Nephron (organoid): ENCODE measurements at regions not wholly inside any gene's neighbourhood (a gene's known extent, or its start where the extent isn't known, plus 50 kb on each side); places are given as distances from the start of the nearest gene placed in this dataset.
A peak's percentile ranks its signal among the peaks of the same experiment; 100 is the strongest.

Source experiments
- H3K27ac Mint-ChIP-seq, 3 experiments: 2 replicates each; pipeline ENCODE4 v1.8.0; 2020; ENCODE audit warnings: mixed read lengths in 3 of 3, mild to moderate bottlenecking in 2 of 3, moderate library complexity in 1 of 3
- H3K27me3 Mint-ChIP-seq: 2 replicates; pipeline ENCODE4 v1.8.0; 2021; ENCODE audit warnings: low read depth, mild to moderate bottlenecking, moderate library complexity, mixed read lengths
- H3K36me3 Mint-ChIP-seq: 2 replicates; pipeline ENCODE4 v1.8.0; 2020; ENCODE audit warnings: low read depth, mixed read lengths
- H3K4me1 Mint-ChIP-seq: 2 replicates; pipeline ENCODE4 v1.8.0; 2020; ENCODE audit warnings: mixed read lengths
- H3K4me3 Mint-ChIP-seq, 3 experiments: 2 replicates each; pipeline ENCODE4 v1.8.0; 2020; ENCODE audit warnings: mild to moderate bottlenecking in 3 of 3, mixed read lengths in 3 of 3, moderate library complexity in 2 of 3
- H3K9me3 Mint-ChIP-seq: 2 replicates; pipeline ENCODE4 v1.8.0; 2020; ENCODE audit warnings: mixed read lengths
- TF ChIP-seq, protein P1 (sequence below), 3 experiments: fragments of 200-600 bp; sonication (generic); IDR thresholded peaks; one replicate each; pipeline ENCODE4 v1.5.0; 2021; ENCODE audit warnings: antibody characterized with exemption in 3 of 3; ENCODE audit not compliant: unreplicated experiment in 3 of 3

DNA sequence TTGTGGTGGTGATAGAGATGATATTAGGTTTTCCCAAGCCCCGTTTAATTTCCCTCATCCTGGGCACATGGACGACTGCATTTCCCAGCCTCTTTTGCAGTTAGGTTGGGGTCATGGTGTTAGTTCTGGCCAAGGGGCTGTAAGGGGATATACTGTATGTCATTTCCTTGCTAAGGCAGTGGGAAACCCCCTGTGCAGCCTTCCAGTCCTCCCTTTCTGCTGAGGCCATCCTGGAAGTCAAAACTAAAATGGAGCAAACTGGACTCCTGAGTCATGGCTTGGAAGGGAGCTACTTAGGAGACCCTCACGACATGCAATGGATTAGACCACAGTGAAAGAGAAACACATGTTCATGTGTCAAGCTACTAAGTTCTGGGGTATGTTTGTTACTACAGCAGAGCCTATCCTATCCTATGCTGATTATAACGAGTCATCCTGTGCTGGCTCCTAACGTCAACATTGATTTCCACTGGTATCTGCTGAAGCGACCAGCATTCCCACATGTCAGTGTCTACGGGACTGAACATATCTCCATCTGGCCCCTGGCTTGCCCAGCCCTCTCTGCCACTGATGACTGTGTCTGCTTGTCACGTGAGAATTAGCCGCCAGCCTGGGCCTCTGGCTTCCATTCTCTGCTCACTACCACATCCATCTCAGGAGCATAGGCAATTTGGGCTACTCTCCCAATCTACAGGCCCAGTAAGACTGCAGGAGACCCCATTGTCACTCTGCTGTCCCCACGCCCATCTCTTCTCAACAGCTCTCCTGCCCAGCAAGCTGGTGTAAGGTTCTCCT, 85.6 kb upstream of the MEF2A start:
- no peak overlapping the region for H3K4me3 Mint-ChIP-seq
- H3K36me3 Mint-ChIP-seq, result no peaks in the 10 kb centered on the region
- TF ChIP-seq, protein P1, sequence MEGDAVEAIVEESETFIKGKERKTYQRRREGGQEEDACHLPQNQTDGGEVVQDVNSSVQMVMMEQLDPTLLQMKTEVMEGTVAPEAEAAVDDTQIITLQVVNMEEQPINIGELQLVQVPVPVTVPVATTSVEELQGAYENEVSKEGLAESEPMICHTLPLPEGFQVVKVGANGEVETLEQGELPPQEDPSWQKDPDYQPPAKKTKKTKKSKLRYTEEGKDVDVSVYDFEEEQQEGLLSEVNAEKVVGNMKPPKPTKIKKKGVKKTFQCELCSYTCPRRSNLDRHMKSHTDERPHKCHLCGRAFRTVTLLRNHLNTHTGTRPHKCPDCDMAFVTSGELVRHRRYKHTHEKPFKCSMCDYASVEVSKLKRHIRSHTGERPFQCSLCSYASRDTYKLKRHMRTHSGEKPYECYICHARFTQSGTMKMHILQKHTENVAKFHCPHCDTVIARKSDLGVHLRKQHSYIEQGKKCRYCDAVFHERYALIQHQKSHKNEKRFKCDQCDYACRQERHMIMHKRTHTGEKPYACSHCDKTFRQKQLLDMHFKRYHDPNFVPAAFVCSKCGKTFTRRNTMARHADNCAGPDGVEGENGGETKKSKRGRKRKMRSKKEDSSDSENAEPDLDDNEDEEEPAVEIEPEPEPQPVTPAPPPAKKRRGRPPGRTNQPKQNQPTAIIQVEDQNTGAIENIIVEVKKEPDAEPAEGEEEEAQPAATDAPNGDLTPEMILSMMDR (IDR thresholded peaks at IDR 0.05; ENCODE audit: unreplicated experiment in 3 of 3), result no peak
- H3K27ac Mint-ChIP-seq, result peak overlapping the region in 1 of 3 experiments; percentile 63
- H3K9me3 Mint-ChIP-seq, result peaks cover 9% of the 10 kb centered on the region
- peaks cover 37% of the 10 kb centered on the region for H3K4me1 Mint-ChIP-seq
- peaks cover 12% of the 10 kb centered on the region for H3K27me3 Mint-ChIP-seq

DNA sequence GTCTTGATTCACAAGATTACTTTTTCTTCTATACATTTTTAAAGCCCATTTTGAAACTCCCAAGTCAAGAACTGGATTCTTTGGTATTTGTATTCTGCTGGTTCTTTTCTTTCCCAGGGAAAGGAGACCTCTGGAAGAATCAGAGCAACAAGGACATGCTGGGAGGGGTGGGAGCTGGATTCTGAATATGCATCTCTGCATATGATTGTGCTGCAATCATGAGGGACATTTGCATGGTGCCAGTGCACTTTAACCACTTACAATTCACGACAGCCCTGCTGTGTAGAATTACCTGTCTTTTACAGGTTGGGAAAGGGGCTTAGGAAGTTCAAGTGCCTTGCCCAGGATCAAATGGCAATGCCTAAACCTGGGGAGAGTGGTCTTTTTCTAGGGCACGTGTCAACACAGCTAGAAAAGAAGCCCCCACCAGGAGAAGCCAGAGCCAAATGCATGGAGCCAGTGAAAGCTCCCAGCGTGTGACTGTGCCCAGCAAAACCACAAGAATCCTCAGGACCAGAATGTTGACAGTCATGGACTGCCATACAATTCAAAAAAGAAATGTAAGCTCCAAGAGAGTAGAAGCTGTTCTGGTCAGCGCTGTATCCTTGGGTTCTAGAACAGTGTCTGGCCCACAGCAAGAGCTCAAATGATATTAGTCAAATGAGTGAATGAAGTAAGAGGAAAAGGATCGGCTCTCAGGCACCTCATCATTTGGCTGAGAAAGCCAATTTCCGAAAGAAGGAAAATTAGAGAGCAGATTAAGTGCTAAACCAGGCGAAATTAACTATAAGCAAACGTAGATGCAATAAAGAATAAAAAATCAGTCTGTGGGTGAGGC, 84.5 kb upstream of the MEF2A start:
- TF ChIP-seq, protein P1 (IDR thresholded peaks at IDR 0.05; ENCODE audit: unreplicated experiment in 3 of 3), result no peak
- peaks cover 9% of the 10 kb centered on the region for H3K9me3 Mint-ChIP-seq

DNA sequence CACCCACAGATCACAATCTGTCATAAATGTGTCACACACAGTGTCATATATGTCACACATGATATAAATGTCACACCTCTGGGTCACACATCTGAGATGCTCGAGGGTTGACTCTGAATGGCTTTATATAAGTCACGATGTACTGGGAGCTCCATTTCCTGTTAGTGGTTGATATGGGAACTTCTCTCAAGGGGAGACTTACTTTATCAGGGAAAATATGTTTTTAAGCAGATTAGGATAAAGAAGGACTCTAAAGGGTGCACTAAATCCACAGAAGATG, 83.9 kb upstream of the MEF2A start:
- Mint-ChIP-seq H3K4me1 (peaks cover 35% of the 10 kb centered on the region), H3K27me3 (peaks cover 12% of the 10 kb centered on the region), H3K4me3 (no peak overlapping the region), H3K36me3 (no peaks in the 10 kb centered on the region), H3K27ac (no peak overlapping the region), H3K9me3 (peaks cover 9% of the 10 kb centered on the region)
- TF ChIP-seq, protein P1 (IDR thresholded peaks at IDR 0.05; ENCODE audit: unreplicated experiment in 3 of 3), result no peak

More for the DNA sequence above, 84.5 kb upstream of the MEF2A start:
- Mint-ChIP-seq H3K4me1 (peaks cover 39% of the 10 kb centered on the region), H3K27ac (no peak overlapping the region), H3K27me3 (peaks cover 12% of the 10 kb centered on the region), H3K36me3 (no peaks in the 10 kb centered on the region), H3K4me3 (no peak overlapping the region)

DNA sequence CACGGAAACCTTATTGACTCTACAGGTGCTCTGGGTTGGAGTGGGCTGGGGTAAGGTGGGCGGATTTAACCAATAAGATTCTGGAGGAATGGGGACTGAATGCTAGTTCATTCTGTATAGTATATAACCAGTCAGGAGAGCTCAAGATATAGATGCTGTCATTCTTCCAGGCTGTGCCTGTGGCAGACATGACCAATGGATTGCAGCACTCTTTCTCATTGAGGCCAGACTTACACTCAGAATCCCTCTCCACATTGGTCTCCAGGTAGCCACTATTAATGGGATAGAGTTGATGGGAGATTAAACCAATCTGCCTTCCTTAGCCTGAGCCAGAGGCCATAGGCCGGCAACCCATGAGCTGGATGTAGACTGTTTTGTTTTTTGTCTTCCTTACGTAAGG, 82.8 kb upstream of the MEF2A start:
- TF ChIP-seq, protein P1 (IDR thresholded peaks at IDR 0.05; ENCODE audit: unreplicated experiment in 3 of 3), result no peak
- peaks cover 9% of the 10 kb centered on the region for H3K9me3 Mint-ChIP-seq
- H3K27ac Mint-ChIP-seq, result no peak overlapping the region
- peaks cover 16% of the 10 kb centered on the region for H3K27me3 Mint-ChIP-seq
- H3K4me3 Mint-ChIP-seq, result peak overlapping the region in 1 of 3 experiments; percentile 20
- H3K36me3 Mint-ChIP-seq, result no peaks in the 10 kb centered on the region
- H3K4me1 Mint-ChIP-seq, result peaks cover 37% of the 10 kb centered on the region

DNA sequence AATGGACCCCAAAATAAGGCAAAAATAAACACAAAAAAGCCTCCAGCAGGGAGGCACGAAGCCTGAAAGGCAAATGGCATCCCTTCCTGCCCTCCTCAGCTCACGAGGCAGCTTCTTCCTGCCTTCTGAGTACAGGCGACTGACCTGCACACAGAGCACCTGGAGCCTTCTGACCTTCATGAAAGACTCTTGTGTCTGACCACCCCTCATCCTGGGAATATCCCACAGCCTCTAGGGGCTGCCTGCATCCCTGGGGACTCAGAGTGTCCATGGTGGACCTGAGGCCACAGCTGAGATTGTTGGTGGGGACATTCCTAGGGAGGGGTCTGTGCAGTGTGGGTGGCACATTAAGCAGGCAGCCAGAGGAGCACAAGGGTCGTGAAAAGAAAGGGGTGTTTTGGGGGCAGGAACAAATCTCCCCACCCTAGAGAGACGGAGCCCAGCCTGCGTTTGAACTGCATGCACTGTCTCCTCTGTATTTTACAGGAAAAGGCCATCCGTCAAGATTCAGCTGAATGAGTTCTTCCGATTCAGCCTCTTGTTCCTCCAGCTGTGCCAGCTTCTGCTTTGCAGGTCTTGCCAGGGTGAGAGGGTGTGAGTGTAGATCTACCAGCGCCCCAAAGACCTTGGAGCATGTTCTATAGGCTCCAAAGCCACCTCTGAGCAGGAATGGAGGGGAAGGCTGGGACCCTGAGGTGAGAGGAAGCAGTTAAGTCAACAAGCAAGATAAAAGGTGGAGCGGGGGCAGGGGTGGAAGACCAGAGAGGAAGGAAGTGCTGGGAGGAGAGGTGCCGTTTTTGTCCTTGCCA, 80.4 kb upstream of the MEF2A start:
- Mint-ChIP-seq H3K4me1 (peaks cover 22% of the 10 kb centered on the region), H3K9me3 (peaks cover 9% of the 10 kb centered on the region), H3K4me3 (peak overlapping the region; percentile 65 to 80 (median 77)), H3K36me3 (no peaks in the 10 kb centered on the region), H3K27ac (peak overlapping the region in 2 of 3 experiments; percentile 13 to 52), H3K27me3 (peaks cover 16% of the 10 kb centered on the region)
- TF ChIP-seq, protein P1 (IDR thresholded peaks at IDR 0.05; ENCODE audit: unreplicated experiment in 3 of 3), result no peak
